Sigmoid colon (tissue), 4 donors: ENCODE measurements at regions not wholly inside any gene's neighbourhood (a gene's known extent, or its start where the extent isn't known, plus 50 kb on each side); places are given as distances from the start of the nearest gene placed in this dataset.

ENCODE experiments used
- CTCF ChIP-seq, 4 experiments: fragments of 450-650 bp in 3 of 4; fragments of 200-600 bp in 1 of 4; IDR thresholded peaks; one replicate each; pipeline ENCODE4 v1.5.1; 2016 to 2019; ENCODE audit warnings: antibody characterized with exemption in 4 of 4, mild to moderate bottlenecking in 3 of 4, moderate library complexity in 2 of 4
- POLR2A ChIP-seq, 2 donors: fragments of 450-650 bp; IDR thresholded peaks; one replicate each; pipeline ENCODE4 v1.6.1; 2016; ENCODE audit warnings: antibody characterized with exemption in 2 of 2, mild to moderate bottlenecking in 2 of 2, moderate library complexity in 2 of 2
- POLR2AphosphoS5 ChIP-seq, 4 donors: sonication (generic); formaldehyde crosslinking; IDR thresholded peaks; one replicate each; pipeline ENCODE4 v1.6.1; 2017; ENCODE audit warnings: antibody characterized with exemption in 4 of 4

DNA sequence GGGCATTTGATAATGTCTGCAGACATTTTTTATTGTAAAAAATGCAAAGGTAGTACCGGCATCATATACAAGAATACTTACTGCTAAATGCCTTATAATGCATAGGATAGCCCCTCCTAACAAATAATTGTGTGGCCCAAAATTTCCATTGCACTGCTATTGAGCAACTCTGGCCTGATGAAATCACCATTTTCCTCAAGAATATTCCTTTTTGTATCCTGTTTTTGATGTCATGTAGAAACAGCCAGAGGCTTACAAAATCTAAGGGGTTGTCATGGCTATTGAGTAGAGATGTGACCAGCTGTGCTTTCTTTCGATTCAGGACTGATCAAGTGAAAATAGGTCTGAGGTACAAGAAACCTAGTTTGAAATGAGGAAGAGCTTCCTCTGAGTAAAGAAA lies 854.3 kb downstream of the KCNA4 start:
- TF ChIP-seq CTCF (IDR thresholded peaks at IDR 0.05): no peak
- TF ChIP-seq POLR2A (IDR thresholded peaks at IDR 0.05): no peak
- TF ChIP-seq POLR2AphosphoS5 (IDR thresholded peaks at IDR 0.05): no peak
